ENCODE measurements at regions not wholly inside any gene's neighbourhood (a gene's known extent, or its start where the extent isn't known, plus 50 kb on each side); places are given as distances from the start of the nearest gene placed in this dataset.

- no peaks in the 10 kb centered on the region for H3K9me3 ChIP-seq (ENCODE audit: control insufficient read depth, insufficient read depth, low read length)
- no peak overlapping the region for H3K4me2 ChIP-seq (ENCODE audit: low read length)
- no peak overlapping the region for H3K27ac ChIP-seq (ENCODE audit: low read depth, low read length)
- H3K4me1 ChIP-seq (ENCODE audit: control insufficient read depth, low read length), result no peaks in the 10 kb centered on the region
- TF ChIP-seq EZH2phosphoT487 (IDR thresholded peaks at IDR 0.05; ENCODE audit: borderline replicate concordance, low read length) (no peak), CTCF (IDR thresholded peaks at IDR 0.05; ENCODE audit: low read depth, low read length, poor library complexity, severe bottlenecking) (no peak)
- no peaks in the 10 kb centered on the region for H3K79me2 ChIP-seq (ENCODE audit: control insufficient read depth, low read length)
- no peaks in the 10 kb centered on the region for H3K9me2 ChIP-seq (replicated peaks; ENCODE audit: control insufficient read depth, low read length)
- H3K27me3 ChIP-seq (ENCODE audit: control insufficient read depth, low read length), result no peaks in the 10 kb centered on the region
- no peaks in the 10 kb centered on the region for H3F3A ChIP-seq (ENCODE audit: control insufficient read depth, insufficient read depth)
- H3K36me3 ChIP-seq (ENCODE audit: control insufficient read depth, low read length), result no peaks in the 10 kb centered on the region
- H4K20me1 ChIP-seq (ENCODE audit: control insufficient read depth, insufficient read depth, low read depth, low read length), result no peaks in the 10 kb centered on the region
- no peak overlapping the region for H3K4me3 ChIP-seq (ENCODE audit: low read length)
Observed at GRCh38 chr17:36697903-36698530, 96.6 kb downstream of the MRM1 start.

- no peak overlapping the region for H3K4me2 ChIP-seq (ENCODE audit: low read length)
- TF ChIP-seq EZH2phosphoT487 (IDR thresholded peaks at IDR 0.05; ENCODE audit: borderline replicate concordance, low read length), result no peak
- no peak for TF ChIP-seq CTCF (IDR thresholded peaks at IDR 0.05; ENCODE audit: low read depth, low read length, poor library complexity, severe bottlenecking)
- H3K4me3 ChIP-seq (ENCODE audit: low read length), result no peak overlapping the region
- H3K9me3 ChIP-seq (ENCODE audit: control insufficient read depth, insufficient read depth, low read length), result no peaks in the 10 kb centered on the region
- H4K20me1 ChIP-seq (ENCODE audit: control insufficient read depth, insufficient read depth, low read depth, low read length), result no peaks in the 10 kb centered on the region
- H3K27ac ChIP-seq (ENCODE audit: low read depth, low read length), result no peak overlapping the region
- H3K36me3 ChIP-seq (ENCODE audit: control insufficient read depth, low read length), result no peaks in the 10 kb centered on the region
- no peaks in the 10 kb centered on the region for H3F3A ChIP-seq (ENCODE audit: control insufficient read depth, insufficient read depth)
- no peaks in the 10 kb centered on the region for H3K4me1 ChIP-seq (ENCODE audit: control insufficient read depth, low read length)
- H3K27me3 ChIP-seq (ENCODE audit: control insufficient read depth, low read length), result no peaks in the 10 kb centered on the region
- H3K9me2 ChIP-seq (replicated peaks; ENCODE audit: control insufficient read depth, low read length), result no peaks in the 10 kb centered on the region
- no peaks in the 10 kb centered on the region for H3K79me2 ChIP-seq (ENCODE audit: control insufficient read depth, low read length)
Observed at GRCh38 chr17:36701429-36702099, 100.2 kb downstream of the MRM1 start.

GRCh38 chr17:36702636-36703035 lies 101.3 kb downstream of the MRM1 start:
- no peak overlapping the region for H3K27ac ChIP-seq (ENCODE audit: low read depth, low read length)
- no peak overlapping the region for H3K4me2 ChIP-seq (ENCODE audit: low read length)
- no peak overlapping the region for H3K4me3 ChIP-seq (ENCODE audit: low read length)
- TF ChIP-seq EZH2phosphoT487 (IDR thresholded peaks at IDR 0.05; ENCODE audit: borderline replicate concordance, low read length) (no peak), CTCF (IDR thresholded peaks at IDR 0.05; ENCODE audit: low read depth, low read length, poor library complexity, severe bottlenecking) (no peak)
- H3K9me2 ChIP-seq (replicated peaks; ENCODE audit: control insufficient read depth, low read length), result no peaks in the 10 kb centered on the region
- H3F3A ChIP-seq (ENCODE audit: control insufficient read depth, insufficient read depth), result no peaks in the 10 kb centered on the region
- no peaks in the 10 kb centered on the region for H4K20me1 ChIP-seq (ENCODE audit: control insufficient read depth, insufficient read depth, low read depth, low read length)
- H3K9me3 ChIP-seq (ENCODE audit: control insufficient read depth, insufficient read depth, low read length), result no peaks in the 10 kb centered on the region
- no peaks in the 10 kb centered on the region for H3K27me3 ChIP-seq (ENCODE audit: control insufficient read depth, low read length)
- H3K4me1 ChIP-seq (ENCODE audit: control insufficient read depth, low read length), result no peaks in the 10 kb centered on the region
- H3K79me2 ChIP-seq (ENCODE audit: control insufficient read depth, low read length), result no peaks in the 10 kb centered on the region
- no peaks in the 10 kb centered on the region for H3K36me3 ChIP-seq (ENCODE audit: control insufficient read depth, low read length)
